Stomach (tissue), 8 donors: ENCODE measurements at regions not wholly inside any gene's neighbourhood (a gene's known extent, or its start where the extent isn't known, plus 50 kb on each side); places are given as distances from the start of the nearest gene placed in this dataset.
"Not testable (repeated sequence)": the region's sequence is repeated elsewhere in the genome, so short reads cannot be mapped to it uniquely, and the experiment has no call there.

Experiments
- DNase-seq, 2 donors: peaks; one replicate each; pipeline versions ENCODE4 v3.0.0 to v3.0.0-alpha.2; 2013 to 2019
- H3K27ac ChIP-seq, 5 donors: fragments of 200-600 bp in 4 of 5; sonication (generic) in 4 of 5; one replicate each; pipeline ENCODE4 v1.5.1; 2013 to 2019; ENCODE audit warnings: mild to moderate bottlenecking in 1 of 5, moderate library complexity in 1 of 5
- H3K27me3 ChIP-seq, 3 donors: fragments of 200-600 bp; sonication (generic); one replicate each; pipeline ENCODE4 v1.5.1; 2017 to 2019; ENCODE audit warnings: mixed run types in 1 of 3
- H3K36me3 ChIP-seq, 4 donors: fragments of 200-600 bp; sonication (generic); 1 replicate in 3 of 4; 2 replicates in 1 of 4; pipeline ENCODE4 v1.5.1; 2016 to 2019
- H3K4me1 ChIP-seq, 4 donors: fragments of 200-600 bp; sonication (generic); one replicate each; pipeline ENCODE4 v1.5.1; 2016 to 2019
- H3K4me3 ChIP-seq, 4 donors: fragments of 200-600 bp; sonication (generic) in 3 of 4; one replicate each; pipeline ENCODE4 v1.5.1; 2016 to 2019; ENCODE audit warnings: mild to moderate bottlenecking in 1 of 4
- H3K9me3 ChIP-seq, 4 donors: fragments of 200-600 bp; sonication (generic); one replicate each; pipeline ENCODE4 v1.5.1; 2016 to 2019
- CTCF ChIP-seq, 7 experiments: fragments of 450-650 bp in 4 of 7; fragments of 200-600 bp in 3 of 7; sonication (generic) in 3 of 7; IDR thresholded peaks; one replicate each; pipeline ENCODE4 v1.5.1; 2016 to 2019; ENCODE audit warnings: antibody characterized with exemption in 7 of 7, control low read depth in 2 of 7, mild to moderate bottlenecking in 1 of 7
- EP300 ChIP-seq: sonication (generic); formaldehyde crosslinking; IDR thresholded peaks from one replicate; pipeline ENCODE4 v1.6.1; 2017; ENCODE audit warnings: antibody characterized with exemption
- POLR2A ChIP-seq, 4 donors: fragments of 450-650 bp; IDR thresholded peaks; one replicate each; pipeline ENCODE4 v1.6.1; 2016; ENCODE audit warnings: antibody characterized with exemption in 4 of 4, control low read depth in 2 of 4, mild to moderate bottlenecking in 1 of 4, moderate library complexity in 1 of 4
- POLR2AphosphoS5 ChIP-seq, 3 donors: sonication (generic); formaldehyde crosslinking; IDR thresholded peaks; one replicate each; pipeline ENCODE4 v1.6.1; 2016; ENCODE audit warnings: antibody characterized with exemption in 3 of 3
- WGBS, 5 donors: extraction: QIAGEN DNeasy Blood & Tissue Kit in 3 of 5; methylation state at CpG; one replicate each; pipeline versions ENCODE4 v1.1.5 to v1.1.7; 2013 to 2018; 5-methylcytosine and 5-hydroxymethylcytosine counted together
- intact Hi-C: fragments of 100-400 bp; cut with DNase I; formaldehyde crosslinking; loops from one replicate; pipeline ENCODE4 v1.15.1; 2023; ENCODE audit warnings: low total_unique reads
- donor health status: healthy with polysubstance abuse.
- donor health status: Bipolar disorder and iron deficiency.
- donor health status: healthy.

GRCh38 chr4:181018913-181019312 is 1224.3 kb upstream of the TENM3 start:
- WGBS, 5 donors = 65 to 87% (median 85%) methylated on average over 5 of the region's 5 CpGs
- Histone ChIP-seq H3K27ac (no peak overlapping the region), H3K27me3 (no peaks in the 10 kb centered on the region), H3K9me3 (peaks cover 0 to 14% (median 5%) of the 10 kb centered on the region in 4 donors), H3K36me3 (no peaks in the 10 kb centered on the region), H3K4me1 (no peaks in the 10 kb centered on the region), H3K4me3 (no peak overlapping the region)
- TF ChIP-seq POLR2A (IDR thresholded peaks at IDR 0.05) (no peak), CTCF (IDR thresholded peaks at IDR 0.05) (no peak), POLR2AphosphoS5 (IDR thresholded peaks at IDR 0.05) (no peak), EP300 (no peak)
- intact Hi-C loops = no loop called here
- no peak for DNase-seq

- peaks cover 0 to 3% (median 0%) of the 10 kb centered on the region in 4 donors for H3K9me3 ChIP-seq
- intact Hi-C loops = no loop called here
- H3K4me1 ChIP-seq = no peaks in the 10 kb centered on the region
- no peaks in the 10 kb centered on the region for H3K36me3 ChIP-seq
- peak in 1 of 2 donors; percentile 12 for DNase-seq
- no peak for TF ChIP-seq EP300
- TF ChIP-seq POLR2AphosphoS5 (IDR thresholded peaks at IDR 0.05) = no peak
- no peak for TF ChIP-seq CTCF (IDR thresholded peaks at IDR 0.05)
- no peak for TF ChIP-seq POLR2A (IDR thresholded peaks at IDR 0.05)
- no peaks in the 10 kb centered on the region for H3K27me3 ChIP-seq
- WGBS, 5 donors = 17 to 32% (median 25%) methylated on average over 3 of the region's 3 CpGs
- H3K4me3 ChIP-seq = no peak overlapping the region
- H3K27ac ChIP-seq = no peak overlapping the region
Measured at GRCh38 chr4:181020456-181020855, 1222.7 kb upstream of the TENM3 start.

GRCh38 chr4:181021213-181021612 is 1222.0 kb upstream of the TENM3 start:
- Histone ChIP-seq H3K36me3 (no peaks in the 10 kb centered on the region), H3K27ac (no peak overlapping the region), H3K9me3 (peaks cover 0 to 3% (median 0%) of the 10 kb centered on the region in 4 donors), H3K4me1 (no peaks in the 10 kb centered on the region), H3K4me3 (no peak overlapping the region), H3K27me3 (no peaks in the 10 kb centered on the region)
- DNase-seq = no peak
- TF ChIP-seq CTCF (IDR thresholded peaks at IDR 0.05) (no peak), POLR2AphosphoS5 (IDR thresholded peaks at IDR 0.05) (no peak), EP300 (no peak), POLR2A (IDR thresholded peaks at IDR 0.05) (no peak)
- intact Hi-C loops = no loop called here
- WGBS, 5 donors = 85 to 94% (median 88%) methylated on average over 1 of the region's 1 CpG

GRCh38 chr4:181030135-181030921 is 1212.9 kb upstream of the TENM3 start:
- H3K27me3 ChIP-seq, H3K36me3 ChIP-seq, H3K9me3 ChIP-seq, H3K4me1 ChIP-seq, H3K4me3 ChIP-seq, intact Hi-C loops: not testable (repeated sequence)
- 66 to 91% (median 88%) methylated on average over 14 of the region's 14 CpGs for WGBS, 5 donors
- peak overlapping the region in 3 of 5 donors; percentile 16 to 46 (median 33) for H3K27ac ChIP-seq
- peak in 1 of 2 donors; percentile 45 for DNase-seq

GRCh38 chr4:181030961-181031360 is 1212.2 kb upstream of the TENM3 start:
- Histone ChIP-seq H3K27me3 (no peaks in the 10 kb centered on the region), H3K36me3 (no peaks in the 10 kb centered on the region), H3K4me1 (no peaks in the 10 kb centered on the region), H3K27ac (peak overlapping the region in 2 of 5 donors; percentile 33 to 46), H3K4me3 (no peak overlapping the region), H3K9me3 (no peaks in the 10 kb centered on the region)
- intact Hi-C loops = no loop called here
- TF ChIP-seq POLR2AphosphoS5 (IDR thresholded peaks at IDR 0.05) = no peak
- TF ChIP-seq POLR2A (IDR thresholded peaks at IDR 0.05) = no peak
- WGBS, 5 donors = 65 to 95% (median 89%) methylated on average over 7 of the region's 7 CpGs
- DNase-seq = no peak
